ENCODE measurements at regions not wholly inside any gene's neighbourhood (a gene's known extent, or its start where the extent isn't known, plus 50 kb on each side); places are given as distances from the start of the nearest gene placed in this dataset.

DNA sequence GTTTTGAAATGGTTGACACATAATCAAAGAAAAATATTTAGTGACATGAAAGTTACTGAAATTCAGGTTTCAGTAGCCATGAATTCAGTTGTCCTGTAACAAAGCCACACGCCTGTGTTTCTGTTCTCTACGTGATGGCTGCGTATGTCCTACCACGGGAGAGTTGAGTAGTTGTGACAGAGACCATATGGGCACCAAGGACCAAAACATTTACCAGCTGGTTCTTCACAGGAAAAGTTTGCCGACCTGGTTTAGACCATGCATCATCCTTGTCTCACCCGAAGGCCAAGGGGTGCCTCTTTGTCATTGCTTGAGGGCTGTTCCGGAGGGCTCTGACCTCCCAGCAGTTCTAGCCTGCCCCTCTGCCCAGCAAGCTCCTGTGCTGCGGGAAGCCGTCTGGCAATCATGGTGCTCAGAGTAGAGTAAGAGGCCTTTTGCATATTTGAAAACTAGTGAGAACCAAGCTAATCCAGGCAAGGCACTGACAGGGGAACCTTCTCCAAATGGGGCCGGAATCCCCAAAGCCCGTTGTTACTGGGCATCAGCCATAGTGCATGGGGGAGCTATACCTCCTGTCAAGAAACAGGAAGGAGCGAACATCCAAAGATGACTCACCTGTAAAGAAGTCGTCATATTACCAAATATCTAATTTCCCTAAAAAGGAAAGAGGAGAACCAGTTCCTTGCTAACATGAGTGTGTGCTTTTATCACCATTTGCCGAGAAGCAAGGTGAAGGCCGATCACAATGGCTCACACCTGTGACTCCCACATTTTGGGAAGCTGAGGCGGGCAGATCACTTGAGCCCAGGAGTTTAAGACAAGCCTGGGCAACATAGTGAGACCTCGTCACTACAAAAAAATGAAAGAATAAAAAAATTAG lies 92.6 kb upstream of the RAB12 start:
- H3K9me3 ChIP-seq (ENCODE audit: low read depth, low read length), result no peaks in the 10 kb centered on the region
- no peaks in the 10 kb centered on the region for H3K79me2 ChIP-seq (ENCODE audit: insufficient read depth, low read length)
- H3K4me3 ChIP-seq (ENCODE audit: insufficient read depth, low read length), result no peak overlapping the region
- H3K36me3 ChIP-seq (ENCODE audit: insufficient read depth, low read length), result no peaks in the 10 kb centered on the region
- no peak overlapping the region for H3K4me2 ChIP-seq (ENCODE audit: insufficient read depth, low read length)
- no peaks in the 10 kb centered on the region for H3K4me1 ChIP-seq (ENCODE audit: insufficient read depth, low read length)
- H3K27ac ChIP-seq (ENCODE audit: low read depth, low read length), result no peak overlapping the region
- no peak overlapping the region for H2AFZ ChIP-seq (ENCODE audit: low read length)
- H3K27me3 ChIP-seq (ENCODE audit: insufficient read depth, low read length), result peaks cover 9% of the 10 kb centered on the region
- TF ChIP-seq, protein P1, sequence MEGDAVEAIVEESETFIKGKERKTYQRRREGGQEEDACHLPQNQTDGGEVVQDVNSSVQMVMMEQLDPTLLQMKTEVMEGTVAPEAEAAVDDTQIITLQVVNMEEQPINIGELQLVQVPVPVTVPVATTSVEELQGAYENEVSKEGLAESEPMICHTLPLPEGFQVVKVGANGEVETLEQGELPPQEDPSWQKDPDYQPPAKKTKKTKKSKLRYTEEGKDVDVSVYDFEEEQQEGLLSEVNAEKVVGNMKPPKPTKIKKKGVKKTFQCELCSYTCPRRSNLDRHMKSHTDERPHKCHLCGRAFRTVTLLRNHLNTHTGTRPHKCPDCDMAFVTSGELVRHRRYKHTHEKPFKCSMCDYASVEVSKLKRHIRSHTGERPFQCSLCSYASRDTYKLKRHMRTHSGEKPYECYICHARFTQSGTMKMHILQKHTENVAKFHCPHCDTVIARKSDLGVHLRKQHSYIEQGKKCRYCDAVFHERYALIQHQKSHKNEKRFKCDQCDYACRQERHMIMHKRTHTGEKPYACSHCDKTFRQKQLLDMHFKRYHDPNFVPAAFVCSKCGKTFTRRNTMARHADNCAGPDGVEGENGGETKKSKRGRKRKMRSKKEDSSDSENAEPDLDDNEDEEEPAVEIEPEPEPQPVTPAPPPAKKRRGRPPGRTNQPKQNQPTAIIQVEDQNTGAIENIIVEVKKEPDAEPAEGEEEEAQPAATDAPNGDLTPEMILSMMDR (IDR thresholded peaks at IDR 0.05; ENCODE audit: extremely low read depth, low read depth, low read length), result no peak
- H4K20me1 ChIP-seq (ENCODE audit: insufficient read depth, low read length), result no peaks in the 10 kb centered on the region
- peak; percentile 46 for DNase-seq (ENCODE audit: insufficient read length, low spot score, missing footprints)

GRCh38 chr18:8517276-8517675 lies 92.0 kb upstream of the RAB12 start:
- no peaks in the 10 kb centered on the region for H3K9me3 ChIP-seq (ENCODE audit: low read depth, low read length)
- H2AFZ ChIP-seq (ENCODE audit: low read length), result no peak overlapping the region
- TF ChIP-seq, protein P1 (IDR thresholded peaks at IDR 0.05; ENCODE audit: extremely low read depth, low read depth, low read length), result no peak
- no peaks in the 10 kb centered on the region for H3K79me2 ChIP-seq (ENCODE audit: insufficient read depth, low read length)
- H3K4me2 ChIP-seq (ENCODE audit: insufficient read depth, low read length), result no peak overlapping the region
- H3K36me3 ChIP-seq (ENCODE audit: insufficient read depth, low read length), result no peaks in the 10 kb centered on the region
- DNase-seq (ENCODE audit: insufficient read length, low spot score, missing footprints), result no peak
- H3K27me3 ChIP-seq (ENCODE audit: insufficient read depth, low read length), result peaks cover 9% of the 10 kb centered on the region
- H3K4me1 ChIP-seq (ENCODE audit: insufficient read depth, low read length), result no peaks in the 10 kb centered on the region
- H3K27ac ChIP-seq (ENCODE audit: low read depth, low read length), result no peak overlapping the region
- H4K20me1 ChIP-seq (ENCODE audit: insufficient read depth, low read length), result no peaks in the 10 kb centered on the region
- H3K4me3 ChIP-seq (ENCODE audit: insufficient read depth, low read length), result no peak overlapping the region

DNA sequence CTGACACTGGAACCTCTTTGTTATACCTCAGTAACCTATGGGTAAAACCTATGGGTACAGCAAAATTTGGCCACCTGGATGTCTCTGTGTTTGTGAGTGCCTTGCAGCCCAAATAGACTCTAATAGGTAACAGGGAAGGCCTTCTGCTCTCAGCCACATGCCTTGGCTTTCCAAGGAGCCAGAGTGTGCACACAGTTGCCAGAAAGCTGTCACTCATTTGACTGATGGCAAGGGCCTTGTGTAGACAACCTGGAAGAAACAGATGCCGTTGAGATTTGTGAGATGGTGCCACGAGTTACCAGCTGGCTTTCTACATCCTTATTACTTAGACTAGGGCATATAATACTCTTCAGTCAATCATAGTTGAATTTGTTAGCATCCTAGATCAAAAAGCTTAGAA lies 90.1 kb upstream of the RAB12 start:
- Histone ChIP-seq H3K27me3 (ENCODE audit: insufficient read depth, low read length) (peaks cover 13% of the 10 kb centered on the region), H3K79me2 (ENCODE audit: insufficient read depth, low read length) (no peaks in the 10 kb centered on the region), H3K36me3 (ENCODE audit: insufficient read depth, low read length) (no peaks in the 10 kb centered on the region), H3K4me1 (ENCODE audit: insufficient read depth, low read length) (no peaks in the 10 kb centered on the region), H3K4me3 (ENCODE audit: insufficient read depth, low read length) (no peak overlapping the region), H3K9me3 (ENCODE audit: low read depth, low read length) (no peaks in the 10 kb centered on the region), H3K4me2 (ENCODE audit: insufficient read depth, low read length) (no peak overlapping the region), H2AFZ (ENCODE audit: low read length) (no peak overlapping the region), H3K27ac (ENCODE audit: low read depth, low read length) (no peak overlapping the region), H4K20me1 (ENCODE audit: insufficient read depth, low read length) (no peaks in the 10 kb centered on the region)
- TF ChIP-seq, protein P1 (IDR thresholded peaks at IDR 0.05; ENCODE audit: extremely low read depth, low read depth, low read length), result no peak
- DNase-seq (ENCODE audit: insufficient read length, low spot score, missing footprints), result no peak

- H3K79me2 ChIP-seq (ENCODE audit: insufficient read depth, low read length), result no peaks in the 10 kb centered on the region
- no peak overlapping the region for H2AFZ ChIP-seq (ENCODE audit: low read length)
- no peak overlapping the region for H3K4me3 ChIP-seq (ENCODE audit: insufficient read depth, low read length)
- TF ChIP-seq, protein P1 (IDR thresholded peaks at IDR 0.05; ENCODE audit: extremely low read depth, low read depth, low read length), result no peak
- no peaks in the 10 kb centered on the region for H3K9me3 ChIP-seq (ENCODE audit: low read depth, low read length)
- no peak overlapping the region for H3K4me2 ChIP-seq (ENCODE audit: insufficient read depth, low read length)
- H3K27me3 ChIP-seq (ENCODE audit: insufficient read depth, low read length), result peaks cover 18% of the 10 kb centered on the region
- H3K27ac ChIP-seq (ENCODE audit: low read depth, low read length), result no peak overlapping the region
- no peak for DNase-seq (ENCODE audit: insufficient read length, low spot score, missing footprints)
- H4K20me1 ChIP-seq (ENCODE audit: insufficient read depth, low read length), result no peaks in the 10 kb centered on the region
- H3K36me3 ChIP-seq (ENCODE audit: insufficient read depth, low read length), result no peaks in the 10 kb centered on the region
- H3K4me1 ChIP-seq (ENCODE audit: insufficient read depth, low read length), result no peaks in the 10 kb centered on the region
These were observed 89.0 kb upstream of the RAB12 start for GRCh38 chr18:8520266-8520665.

Measured in osteoblast (primary cell).